Body of pancreas (tissue), 4 donors: ENCODE measurements at regions not wholly inside any gene's neighbourhood (a gene's known extent, or its start where the extent isn't known, plus 50 kb on each side); places are given as distances from the start of the nearest gene placed in this dataset.

Experiments used
- CTCF ChIP-seq, 7 experiments: fragments of 450-650 bp in 4 of 7; fragments of 200-600 bp in 3 of 7; sonication (generic) in 3 of 7; IDR thresholded peaks; one replicate each; pipeline ENCODE4 v1.5.1; 2016 to 2019; ENCODE audit warnings: antibody characterized with exemption in 7 of 7
- POLR2A ChIP-seq, 3 donors: fragments of 450-650 bp; IDR thresholded peaks; one replicate each; pipeline ENCODE4 v1.6.1; 2016; ENCODE audit warnings: antibody characterized with exemption in 3 of 3, mild to moderate bottlenecking in 2 of 3

- TF ChIP-seq POLR2A (IDR thresholded peaks at IDR 0.05) (no peak), CTCF (IDR thresholded peaks at IDR 0.05) (no peak)
Observed at GRCh38 chr11:109521571-109522086, 99.6 kb downstream of the C11orf87 start.
